DND-41 (cell line): ENCODE measurements at regions not wholly inside any gene's neighbourhood (a gene's known extent, or its start where the extent isn't known, plus 50 kb on each side); places are given as distances from the start of the nearest gene placed in this dataset.

Experiments
- CTCF ChIP-seq: IDR thresholded peaks from 2 replicates; pipeline ENCODE4 v1.5.1; 2012; ENCODE audit warnings: borderline replicate concordance, low read length, moderate library complexity, mild to moderate bottlenecking; ENCODE audit not compliant: poor library complexity, severe bottlenecking; ENCODE audit errors: extremely low read depth
- EZH2 ChIP-seq: IDR thresholded peaks from 3 replicates; pipeline ENCODE4 v1.6.1; 2012; ENCODE audit warnings: borderline replicate concordance, low read depth, mild to moderate bottlenecking, moderate library complexity, low read length, inconsistent platforms; ENCODE audit not compliant: severe bottlenecking

- TF ChIP-seq EZH2, result no peak
- no peak for TF ChIP-seq CTCF
Measured at GRCh38 chr2:52931660-52932059, 835.9 kb upstream of the CHAC2 start.
